Endothelial cell of umbilical vein (primary cell): ENCODE measurements at regions not wholly inside any gene's neighbourhood (a gene's known extent, or its start where the extent isn't known, plus 50 kb on each side); places are given as distances from the start of the nearest gene placed in this dataset.

Experiments
- BruUV-seq: library from RNA; stranded (reverse); fragments of 400-500 nt; replicated peaks from 2 replicates; lab custom pipeline; 2021; lab: Mats Ljungman, UMichigan
- CTCF ChIA-PET: fragments of 300-600, 350-600 bp; sonication (Branson Sonifier 250); formaldehyde crosslinking; loops from one replicate; lab custom pipeline; 2021; ENCODE audit warnings: antibody characterized with exemption, inconsistent platforms; lab: Charles Lee
- POLR2A ChIA-PET: fragments of 300-600, 350-600 bp; sonication (Branson Sonifier 250); formaldehyde crosslinking; loops from one replicate; lab custom pipeline; 2021; ENCODE audit warnings: antibody characterized with exemption, inconsistent platforms; lab: Charles Lee
- DNase-seq: peaks from one replicate; pipeline ENCODE4 v3.0.0-alpha.2; 2011; ENCODE audit warnings: low read depth, low spot score
- FAIRE-seq: peaks from 2 replicates; lab custom pipeline; 2011; peaks lifted over from hg19 to GRCh38; lab: Jason Lieb, UNC
- H2AFZ ChIP-seq: 2 replicates; pipeline ENCODE4 v1.6.0; 2012; ENCODE audit warnings: low read depth, low read length, control low read depth, inconsistent platforms
- H3K27ac ChIP-seq: 2 replicates; pipeline ENCODE4 v1.5.1; 2011; ENCODE audit warnings: low read depth, mild to moderate bottlenecking, control low read depth, low read length, moderate library complexity; ENCODE audit not compliant: insufficient read depth
- H3K27me3 ChIP-seq, 2 experiments: 2 replicates each; pipeline versions ENCODE4 v1.6.0 to v1.6.1; 2011; ENCODE audit warnings: low read length in 2 of 2, mixed read lengths in 1 of 2; ENCODE audit not compliant: control insufficient read depth in 2 of 2, insufficient read depth in 2 of 2
- H3K36me3 ChIP-seq, 2 experiments: 2 replicates in 1 of 2; 3 replicates in 1 of 2; pipeline ENCODE4 v1.5.1; 2011; ENCODE audit warnings: low read length in 2 of 2, mild to moderate bottlenecking in 1 of 2, moderate library complexity in 1 of 2; ENCODE audit not compliant: control insufficient read depth in 2 of 2, insufficient read depth in 2 of 2; ENCODE audit errors: extremely low read depth in 1 of 2
- H3K4me1 ChIP-seq: 3 replicates; pipeline ENCODE4 v1.5.1; 2011; ENCODE audit warnings: mild to moderate bottlenecking, low read length; ENCODE audit not compliant: control insufficient read depth, insufficient read depth; ENCODE audit errors: extremely low read depth
- H3K4me2 ChIP-seq: 2 replicates; pipeline ENCODE4 v1.6.1; 2011; ENCODE audit warnings: low read length, control low read depth, mixed read lengths; ENCODE audit not compliant: insufficient read depth
- H3K4me3 ChIP-seq, 3 experiments: fragments of 200-600 bp in 1 of 3; sonication (generic), shearing (Covaris generic) in 1 of 3; replicated peaks in 1 of 3; 2 replicates each; pipeline ENCODE4 v1.5.1; 2011 to 2016; ENCODE audit warnings: control low read depth in 3 of 3, low read length in 3 of 3, mild to moderate bottlenecking in 2 of 3, inconsistent platforms in 1 of 3, low read depth in 1 of 3, moderate library complexity in 1 of 3; ENCODE audit not compliant: insufficient read depth in 1 of 3
- H3K79me2 ChIP-seq: 2 replicates; pipeline ENCODE4 v1.6.0; 2012; ENCODE audit warnings: low read length, inconsistent platforms; ENCODE audit not compliant: control insufficient read depth, insufficient read depth
- H3K9ac ChIP-seq: replicated peaks from 2 replicates; pipeline ENCODE3; 2011; ENCODE audit warnings: low read length, control low read depth; ENCODE audit not compliant: insufficient read depth; ENCODE audit errors: extremely low read depth
- H3K9me1 ChIP-seq: replicated peaks from 3 replicates; pipeline ENCODE4 v1.6.0; 2011; ENCODE audit warnings: mild to moderate bottlenecking, low read length; ENCODE audit not compliant: control insufficient read depth, insufficient read depth; ENCODE audit errors: extremely low read depth
- H3K9me3 ChIP-seq: replicated peaks from 2 replicates; pipeline ENCODE4 v1.5.1; 2012; ENCODE audit warnings: low read length, inconsistent platforms; ENCODE audit not compliant: control insufficient read depth, insufficient read depth
- H4K20me1 ChIP-seq: replicated peaks from 2 replicates; pipeline ENCODE3; 2011; ENCODE audit warnings: mild to moderate bottlenecking, low read length; ENCODE audit not compliant: control insufficient read depth, insufficient read depth; ENCODE audit errors: extremely low read depth
- CTCF ChIP-seq, 2 donors: IDR thresholded peaks; 1 replicate in 1 of 2; 2 replicates in 1 of 2; pipeline ENCODE4 v1.5.1; 2011; ENCODE audit warnings: low read length in 2 of 2, mild to moderate bottlenecking in 2 of 2, moderate library complexity in 2 of 2, control low read depth in 1 of 2, inconsistent platforms in 1 of 2, low read depth in 1 of 2; ENCODE audit not compliant: insufficient read depth in 1 of 2; ENCODE audit errors: extremely low read depth in 1 of 2
- EZH2 ChIP-seq: IDR thresholded peaks from 2 replicates; pipeline ENCODE4 v1.6.1; 2012; ENCODE audit warnings: borderline replicate concordance, low read depth, mild to moderate bottlenecking, moderate library complexity, low read length, inconsistent platforms; ENCODE audit not compliant: severe bottlenecking
- FOS ChIP-seq: IDR thresholded peaks from 2 replicates; pipeline ENCODE4 v1.6.1; 2011; ENCODE audit warnings: mild to moderate bottlenecking, low read length, moderate library complexity, borderline replicate concordance; ENCODE audit not compliant: insufficient read depth
- GATA2 ChIP-seq: IDR thresholded peaks from 2 replicates; pipeline ENCODE4 v1.7.0; 2011; ENCODE audit warnings: low read depth, mild to moderate bottlenecking, moderate library complexity, mixed read lengths, low read length; ENCODE audit not compliant: insufficient read length, insufficient read depth
- JUN ChIP-seq: IDR thresholded peaks from 2 replicates; pipeline ENCODE4 v1.6.1; 2011; ENCODE audit warnings: borderline replicate concordance, low read depth; ENCODE audit not compliant: insufficient read length, insufficient read depth
- MAX ChIP-seq: IDR thresholded peaks from 2 replicates; pipeline ENCODE4 v1.6.1; 2011; ENCODE audit not compliant: insufficient read depth, insufficient read length
- MYC ChIP-seq: IDR thresholded peaks from one replicate; pipeline ENCODE4 v1.6.1; 2011; ENCODE audit warnings: mild to moderate bottlenecking, low read depth, low read length
- POLR2A ChIP-seq: IDR thresholded peaks from 2 replicates; pipeline ENCODE4 v1.6.1; 2012; ENCODE audit warnings: low read depth, mild to moderate bottlenecking, control low read depth, low read length
- POLR2AphosphoS5 ChIP-seq: IDR thresholded peaks from 2 replicates; pipeline ENCODE4 v1.6.1; 2012; ENCODE audit warnings: low read depth, mild to moderate bottlenecking, control low read depth, low read length, moderate library complexity; ENCODE audit not compliant: insufficient read depth
- dilution Hi-C: fragments of 300-500 bp; cut with MboI; formaldehyde crosslinking; loops from one replicate; pipeline ENCODE4 v1.15.0; 2019; ENCODE audit warnings: low sequenced_read_pairs; ENCODE audit not compliant: extremely low pct_ligation_motif_present
- intact Hi-C: fragments of 100-400 bp; cut with micrococcal nuclease; formaldehyde crosslinking; loops from one replicate; pipeline ENCODE4 v1.10.0; 2022

- no peak overlapping the region for H3K4me2 ChIP-seq
- no peak overlapping the region for H3K27ac ChIP-seq
- FAIRE-seq (no peak), DNase-seq (no peak)
- H3K9ac ChIP-seq, result no peak overlapping the region
- BruUV-seq, result no TSS peak
- dilution Hi-C loops (no loop called here), intact Hi-C loops (no loop called here)
- no peaks in the 10 kb centered on the region for H3K79me2 ChIP-seq
- no peaks in the 10 kb centered on the region for H3K36me3 ChIP-seq
- H3K9me3 ChIP-seq, result no peaks in the 10 kb centered on the region
- H3K4me1 ChIP-seq, result no peaks in the 10 kb centered on the region
- no peaks in the 10 kb centered on the region for H3K27me3 ChIP-seq
- H4K20me1 ChIP-seq, result no peaks in the 10 kb centered on the region
- ChIA-PET POLR2A (no interaction called here), CTCF (no interaction called here)
- TF ChIP-seq JUN, result no peak
- TF ChIP-seq CTCF (IDR thresholded peaks at IDR 0.05; ENCODE audit: extremely low read depth in 1 of 2, insufficient read depth in 1 of 2, low read depth in 1 of 2, low read length in 2 of 2), result no peak
- TF ChIP-seq MAX, result no peak
- no peak for TF ChIP-seq POLR2AphosphoS5
- no peak for TF ChIP-seq MYC
- no peak for TF ChIP-seq GATA2
- TF ChIP-seq EZH2, result no peak
- no peak for TF ChIP-seq FOS
- TF ChIP-seq POLR2A, result no peak
- H3K9me1 ChIP-seq, result no peaks in the 10 kb centered on the region
- H3K4me3 ChIP-seq, result no peak overlapping the region
- H2AFZ ChIP-seq, result no peak overlapping the region
These were observed 927.2 kb downstream of the BRINP3 start for GRCh38 chr1:189550498-189550897.
